HEK293T (cell line): ENCODE measurements at regions not wholly inside any gene's neighbourhood (a gene's known extent, or its start where the extent isn't known, plus 50 kb on each side); places are given as distances from the start of the nearest gene placed in this dataset.

Source experiments
- CTCF ChIA-PET: fragments of 350-600 bp; formaldehyde crosslinking; extraction: SDS; loops from one replicate; lab custom pipeline; 2021; ENCODE audit warnings: antibody characterized with exemption, inconsistent platforms; lab: Yijun Ruan, JAX
- POLR2A ChIA-PET: fragments of 350-600 bp; formaldehyde crosslinking; extraction: SDS; loops from one replicate; lab custom pipeline; 2020; ENCODE audit warnings: antibody characterized with exemption, inconsistent platforms; lab: Yijun Ruan, JAX
- DNase-seq: peaks from one replicate; pipeline ENCODE4 v3.0.0; 2012; ENCODE audit warnings: mixed read lengths; ENCODE audit errors: extremely low spot score
- ARNT ChIP-seq: fragments of 450-650 bp; IDR thresholded peaks from 2 replicates; pipeline ENCODE4 v1.6.1; 2017; ENCODE audit warnings: mild to moderate bottlenecking
- BHLHE40 ChIP-seq: fragments of 450-650 bp; IDR thresholded peaks from 2 replicates; pipeline ENCODE4 v1.6.1; 2016; ENCODE audit warnings: mild to moderate bottlenecking, moderate library complexity, borderline replicate concordance
- CTBP1 ChIP-seq: fragments of 450-650 bp; IDR thresholded peaks from 2 replicates; pipeline ENCODE4 v1.6.1; 2016; ENCODE audit warnings: borderline replicate concordance
- ELF4 ChIP-seq: fragments of 450-650 bp; IDR thresholded peaks from 2 replicates; pipeline ENCODE4 v1.6.1; 2017; ENCODE audit warnings: antibody characterized with exemption
- FOXA1 ChIP-seq: fragments of 450-650 bp; IDR thresholded peaks from 2 replicates; pipeline ENCODE4 v1.6.1; 2016; ENCODE audit warnings: mild to moderate bottlenecking
- FOXK2 ChIP-seq: fragments of 450-650 bp; IDR thresholded peaks from 2 replicates; pipeline ENCODE4 v1.6.1; 2016; ENCODE audit warnings: mild to moderate bottlenecking
- FOXM1 ChIP-seq: fragments of 450-650 bp; IDR thresholded peaks from 2 replicates; pipeline ENCODE4 v1.6.1; 2017; ENCODE audit warnings: mild to moderate bottlenecking, borderline replicate concordance
- HDGF ChIP-seq: fragments of 450-650 bp; IDR thresholded peaks from 2 replicates; pipeline ENCODE4 v1.6.1; 2017; ENCODE audit warnings: antibody characterized with exemption, borderline replicate concordance
- L3MBTL2 ChIP-seq: fragments of 450-650 bp; conservative IDR thresholded peaks from 2 replicates; pipeline ENCODE4 v1.6.1; 2016; ENCODE audit warnings: mild to moderate bottlenecking
- LEF1 ChIP-seq: fragments of 450-650 bp; IDR thresholded peaks from 2 replicates; pipeline ENCODE4 v1.6.1; 2017; ENCODE audit warnings: mild to moderate bottlenecking, borderline replicate concordance
- NFRKB ChIP-seq: fragments of 450-650 bp; IDR thresholded peaks from 2 replicates; pipeline ENCODE4 v1.6.1; 2016; ENCODE audit warnings: mild to moderate bottlenecking, moderate library complexity
- PKNOX1 ChIP-seq: fragments of 450-650 bp; IDR thresholded peaks from 2 replicates; pipeline ENCODE4 v1.6.1; 2016
- SP1 ChIP-seq: fragments of 450-650 bp; IDR thresholded peaks from 2 replicates; pipeline ENCODE4 v1.6.1; 2017
- SUZ12 ChIP-seq: fragments of 450-650 bp; IDR thresholded peaks from 2 replicates; pipeline ENCODE4 v1.6.1; 2016; ENCODE audit warnings: mild to moderate bottlenecking
- TARDBP ChIP-seq: fragments of 450-650 bp; IDR thresholded peaks from 2 replicates; pipeline ENCODE4 v1.6.1; 2016
- ZNF384 ChIP-seq: fragments of 450-650 bp; IDR thresholded peaks from 2 replicates; pipeline ENCODE4 v1.6.1; 2016

GRCh38 chr4:119731778-119732177, 103.2 kb upstream of the PDE5A start:
- CTCF ChIA-PET = no interaction called here
- POLR2A ChIA-PET = no interaction called here
- DNase-seq = no peak
- TF ChIP-seq NFRKB = no peak
- TF ChIP-seq CTBP1 = no peak
- TF ChIP-seq SUZ12 = no peak
- no peak for TF ChIP-seq ZNF384
- no peak for TF ChIP-seq PKNOX1
- no peak for TF ChIP-seq FOXK2
- no peak for TF ChIP-seq BHLHE40
- TF ChIP-seq ELF4 = no peak
- no peak for TF ChIP-seq HDGF
- no peak for TF ChIP-seq L3MBTL2
- no peak for TF ChIP-seq FOXA1
- no peak for TF ChIP-seq TARDBP

- TF ChIP-seq FOXK2 = no peak
- TF ChIP-seq TARDBP = no peak
- POLR2A ChIA-PET = interaction anchor here (1.0 to 1.9 kb wide), 3 partner anchors 9 to 102 kb away, joined by 3 to 8 read pairs (median 3); no protein-coding TSS in a partner anchor
- CTCF ChIA-PET = no interaction called here
- no peak for DNase-seq
Observed at GRCh38 chr4:119731146-119731742, 102.6 kb upstream of the PDE5A start.

- CTCF ChIA-PET = no interaction called here
- no peak for DNase-seq
- TF ChIP-seq CTBP1 (no peak), NFRKB (no peak), FOXK2 (no peak), L3MBTL2 (no peak), ZNF384 (no peak), SP1 (no peak), BHLHE40 (no peak), HDGF (no peak), PKNOX1 (no peak), ARNT (no peak), ELF4 (no peak), TARDBP (no peak), FOXM1 (no peak), LEF1 (no peak)
- POLR2A ChIA-PET = interaction anchor here (1.0 to 1.9 kb wide), 3 partner anchors 10 to 101 kb away, joined by 3 to 8 read pairs (median 3); no protein-coding TSS in a partner anchor
Observed at GRCh38 chr4:119730671-119730950, 102.0 kb upstream of the PDE5A start.

GRCh38 chr4:119729835-119730670, 101.4 kb upstream of the PDE5A start:
- TF ChIP-seq LEF1 (no peak), NFRKB (no peak), BHLHE40 (no peak), FOXM1 (peak; percentile 23; the same call in 1 of the 2 replicates), SUZ12 (no peak), ZNF384 (no peak), ELF4 (no peak), L3MBTL2 (no peak), FOXK2 (peak; percentile 56; the same call in 1 of the 2 replicates), FOXA1 (peak; percentile 67; the same call in 1 of the 2 replicates), SP1 (no peak), TARDBP (no peak), CTBP1 (peak; percentile 88), PKNOX1 (peak; percentile 94), HDGF (no peak), ARNT (peak; percentile 49; the same call in 1 of the 2 replicates)
- ChIA-PET POLR2A (interaction anchor here (1.0 to 2.2 kb wide), 4 partner anchors 10 to 101 kb away, joined by 3 to 8 read pairs (median 4); partner anchors contain the start of gene PDE5A), CTCF (no interaction called here)
- DNase-seq = peak; percentile 60

- ChIA-PET POLR2A (interaction anchor here (1.1 to 2.2 kb wide), 2 partner anchors 100 to 101 kb away, joined by 3 to 6 read pairs; partner anchors contain the start of gene PDE5A), CTCF (interaction anchor here (0.6 to 1.2 kb wide), 2 partner anchors 102 to 136 kb away, joined by 3 to 4 read pairs; no protein-coding TSS in a partner anchor)
- DNase-seq = no peak
- TF ChIP-seq FOXA1 (no peak), ARNT (no peak), ELF4 (no peak), SP1 (no peak)
Observed at GRCh38 chr4:119728692-119729593, 100.3 kb upstream of the PDE5A start.
